Parathyroid adenoma (tissue), 2 donors: ENCODE measurements at regions not wholly inside any gene's neighbourhood (a gene's known extent, or its start where the extent isn't known, plus 50 kb on each side); places are given as distances from the start of the nearest gene placed in this dataset.

Source experiments
- H2AFZ ChIP-seq: fragments of 300-600 bp; sonication (generic); one replicate; pipeline ENCODE4 v1.7.0; 2017; ENCODE audit warnings: antibody characterized with exemption, mild to moderate bottlenecking
- H3K27ac ChIP-seq: fragments of 300-600 bp; sonication (generic); one replicate; pipeline ENCODE4 v1.7.0; 2017
- H3K27me3 ChIP-seq: fragments of 300-600 bp; sonication (generic); one replicate; pipeline ENCODE4 v1.7.0; 2017; ENCODE audit warnings: low read length; ENCODE audit not compliant: control insufficient read depth, insufficient read depth
- H3K36me3 ChIP-seq: fragments of 300-600 bp; sonication (generic); one replicate; pipeline ENCODE4 v1.7.0; 2017; ENCODE audit warnings: low read length; ENCODE audit not compliant: control insufficient read depth, insufficient read depth
- H3K4me1 ChIP-seq: fragments of 300-600 bp; sonication (generic); one replicate; pipeline ENCODE4 v1.7.0; 2017; ENCODE audit warnings: control low read depth
- H3K4me2 ChIP-seq: fragments of 300-600 bp; sonication (generic); one replicate; pipeline ENCODE4 v1.7.0; 2017; ENCODE audit warnings: low read length
- H3K4me3 ChIP-seq: fragments of 300-600 bp; sonication (generic); one replicate; pipeline ENCODE4 v1.7.0; 2017; ENCODE audit warnings: low read depth, low read length
- H3K79me2 ChIP-seq: fragments of 300-600 bp; sonication (generic); one replicate; pipeline ENCODE4 v1.7.0; 2017; ENCODE audit warnings: control low read depth
- H3K9ac ChIP-seq: fragments of 300-600 bp; sonication (generic); one replicate; pipeline ENCODE4 v1.7.0; 2017; ENCODE audit warnings: mild to moderate bottlenecking
- H3K9me3 ChIP-seq: fragments of 300-600 bp; sonication (generic); one replicate; pipeline ENCODE4 v1.7.0; 2017; ENCODE audit warnings: low read length; ENCODE audit not compliant: control insufficient read depth
- TF ChIP-seq, protein P1 (sequence below): fragments of 300-600 bp; sonication (generic); IDR thresholded peaks from one replicate; pipeline ENCODE4 v1.7.0; 2017; ENCODE audit warnings: antibody characterized with exemption, mild to moderate bottlenecking
- donor health status: primary hyperparathyroidism.

- Histone ChIP-seq H3K4me1 (no peaks in the 10 kb centered on the region), H2AFZ (no peak overlapping the region), H3K36me3 (no peaks in the 10 kb centered on the region), H3K27me3 (no peaks in the 10 kb centered on the region), H3K4me3 (no peak overlapping the region), H3K4me2 (no peak overlapping the region), H3K9me3 (no peaks in the 10 kb centered on the region), H3K79me2 (no peaks in the 10 kb centered on the region), H3K9ac (no peak overlapping the region), H3K27ac (no peak overlapping the region)
- TF ChIP-seq, protein P1, sequence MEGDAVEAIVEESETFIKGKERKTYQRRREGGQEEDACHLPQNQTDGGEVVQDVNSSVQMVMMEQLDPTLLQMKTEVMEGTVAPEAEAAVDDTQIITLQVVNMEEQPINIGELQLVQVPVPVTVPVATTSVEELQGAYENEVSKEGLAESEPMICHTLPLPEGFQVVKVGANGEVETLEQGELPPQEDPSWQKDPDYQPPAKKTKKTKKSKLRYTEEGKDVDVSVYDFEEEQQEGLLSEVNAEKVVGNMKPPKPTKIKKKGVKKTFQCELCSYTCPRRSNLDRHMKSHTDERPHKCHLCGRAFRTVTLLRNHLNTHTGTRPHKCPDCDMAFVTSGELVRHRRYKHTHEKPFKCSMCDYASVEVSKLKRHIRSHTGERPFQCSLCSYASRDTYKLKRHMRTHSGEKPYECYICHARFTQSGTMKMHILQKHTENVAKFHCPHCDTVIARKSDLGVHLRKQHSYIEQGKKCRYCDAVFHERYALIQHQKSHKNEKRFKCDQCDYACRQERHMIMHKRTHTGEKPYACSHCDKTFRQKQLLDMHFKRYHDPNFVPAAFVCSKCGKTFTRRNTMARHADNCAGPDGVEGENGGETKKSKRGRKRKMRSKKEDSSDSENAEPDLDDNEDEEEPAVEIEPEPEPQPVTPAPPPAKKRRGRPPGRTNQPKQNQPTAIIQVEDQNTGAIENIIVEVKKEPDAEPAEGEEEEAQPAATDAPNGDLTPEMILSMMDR: no peak
These were observed 164.8 kb downstream of the TFAP2C start for GRCh38 chr20:56793916-56794315.

DNA sequence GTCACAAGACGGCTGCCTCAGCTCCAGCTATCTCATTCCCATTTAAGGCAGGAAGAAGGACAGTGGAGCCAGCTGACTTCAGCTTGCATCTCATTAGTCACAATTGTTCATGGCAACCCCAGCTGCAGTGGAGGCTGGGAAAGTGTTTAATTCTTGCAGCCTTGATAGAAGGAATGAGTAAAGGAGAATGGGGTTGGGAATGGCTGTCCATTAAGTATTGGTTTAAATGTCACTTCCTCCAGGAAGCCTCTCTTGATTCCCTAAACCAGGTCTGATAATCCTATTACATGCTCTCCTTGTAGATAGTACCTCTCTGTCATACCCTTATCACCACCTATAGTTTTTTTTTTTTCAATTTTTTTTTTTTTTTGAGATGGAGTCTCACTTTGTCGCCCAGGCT lies 166.4 kb downstream of the TFAP2C start:
- Histone ChIP-seq H3K27ac (no peak overlapping the region), H3K4me3 (no peak overlapping the region), H3K4me2 (no peak overlapping the region), H3K36me3 (no peaks in the 10 kb centered on the region), H3K27me3 (no peaks in the 10 kb centered on the region), H3K79me2 (no peaks in the 10 kb centered on the region), H3K9me3 (no peaks in the 10 kb centered on the region), H2AFZ (no peak overlapping the region), H3K9ac (no peak overlapping the region), H3K4me1 (no peaks in the 10 kb centered on the region)
- TF ChIP-seq, protein P1: no peak

GRCh38 chr20:56796345-56796744 lies 167.2 kb downstream of the TFAP2C start:
- Histone ChIP-seq H3K4me2 (no peak overlapping the region), H3K9me3 (no peaks in the 10 kb centered on the region), H3K36me3 (no peaks in the 10 kb centered on the region), H3K9ac (no peak overlapping the region), H3K27ac (no peak overlapping the region), H3K4me3 (no peak overlapping the region), H2AFZ (no peak overlapping the region), H3K27me3 (no peaks in the 10 kb centered on the region), H3K79me2 (no peaks in the 10 kb centered on the region), H3K4me1 (no peaks in the 10 kb centered on the region)
- TF ChIP-seq, protein P1: no peak

DNA sequence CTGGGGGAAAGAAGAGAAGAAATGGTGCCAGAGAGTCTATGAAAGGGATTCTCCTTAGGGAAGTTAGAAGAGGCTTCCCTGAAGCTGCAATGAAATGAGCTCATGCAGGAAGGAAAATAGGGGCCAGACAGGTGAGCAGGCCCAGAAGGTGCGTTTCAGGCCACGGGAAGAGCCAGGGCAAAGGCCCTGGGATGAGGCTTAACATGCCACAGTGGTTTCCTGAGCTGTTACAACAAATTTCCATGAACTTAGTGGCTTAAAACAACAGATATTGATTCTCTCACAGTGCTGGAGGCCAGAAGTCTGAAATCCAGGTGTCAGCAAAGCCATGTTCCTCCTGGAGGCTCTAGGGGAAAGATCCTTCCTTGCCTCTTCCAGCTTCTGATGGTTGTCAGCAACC lies 167.9 kb downstream of the TFAP2C start:
- Histone ChIP-seq H2AFZ (no peak overlapping the region), H3K36me3 (no peaks in the 10 kb centered on the region), H3K4me1 (no peaks in the 10 kb centered on the region), H3K4me3 (no peak overlapping the region), H3K79me2 (no peaks in the 10 kb centered on the region), H3K9ac (no peak overlapping the region), H3K27me3 (no peaks in the 10 kb centered on the region), H3K4me2 (no peak overlapping the region), H3K9me3 (no peaks in the 10 kb centered on the region), H3K27ac (no peak overlapping the region)
- TF ChIP-seq, protein P1: no peak

GRCh38 chr20:56798634-56799033 lies 169.5 kb downstream of the TFAP2C start:
- no peak overlapping the region for H3K4me2 ChIP-seq
- no peak overlapping the region for H3K27ac ChIP-seq
- H3K9ac ChIP-seq: no peak overlapping the region
- H3K4me1 ChIP-seq: no peaks in the 10 kb centered on the region
- TF ChIP-seq, protein P1: no peak
- no peaks in the 10 kb centered on the region for H3K9me3 ChIP-seq
- H3K79me2 ChIP-seq: no peaks in the 10 kb centered on the region
- no peak overlapping the region for H3K4me3 ChIP-seq
- H3K36me3 ChIP-seq: no peaks in the 10 kb centered on the region
- H3K27me3 ChIP-seq: no peaks in the 10 kb centered on the region
- H2AFZ ChIP-seq: no peak overlapping the region
